Heart right ventricle (tissue), 16 donors: ENCODE measurements at regions not wholly inside any gene's neighbourhood (a gene's known extent, or its start where the extent isn't known, plus 50 kb on each side); places are given as distances from the start of the nearest gene placed in this dataset.

ENCODE experiments used
- ATAC-seq, 8 donors: fragments of 200-7000 bp; cut with Tn5 transposase; one replicate each; pipeline ENCODE4 v1.9.1; 2020; ENCODE audit warnings: mild to moderate bottlenecking in 8 of 8, moderate library complexity in 8 of 8, moderate number of reproducible peaks in 1 of 8
- DNase-seq, 2 donors: peaks; one replicate each; pipeline ENCODE4 v3.0.0-alpha.2; 2020
- H3K27ac ChIP-seq, 10 donors: fragments of 200-600 bp; sonication (generic) in 2 of 10; one replicate each; pipeline versions ENCODE4 v1.5.0 to v1.8.0; 2020 to 2022; ENCODE audit warnings: mild to moderate bottlenecking in 3 of 10
- H3K27me3 ChIP-seq, 7 donors: fragments of 200-600 bp; one replicate each; pipeline ENCODE4 v1.8.0; 2021 to 2022; ENCODE audit warnings: mild to moderate bottlenecking in 2 of 7
- H3K36me3 ChIP-seq, 9 donors: fragments of 200-600 bp; sonication (generic) in 1 of 9; one replicate each; pipeline versions ENCODE4 v1.5.0 to v1.8.0; 2020 to 2022; ENCODE audit warnings: mild to moderate bottlenecking in 2 of 9
- H3K4me1 ChIP-seq, 9 donors: fragments of 200-600 bp; sonication (generic) in 1 of 9; one replicate each; pipeline versions ENCODE4 v1.5.0 to v1.8.0; 2020 to 2022; ENCODE audit warnings: mild to moderate bottlenecking in 4 of 9
- H3K4me3 ChIP-seq, 10 donors: fragments of 200-600 bp; sonication (generic) in 2 of 10; one replicate each; pipeline versions ENCODE4 v1.5.0 to v1.8.0; 2020 to 2022; ENCODE audit warnings: mild to moderate bottlenecking in 7 of 10, moderate library complexity in 2 of 10
- H3K9me3 ChIP-seq, 11 donors: fragments of 200-600 bp in 10 of 11; sonication (generic) in 2 of 11; one replicate each; pipeline versions ENCODE4 v1.5.0 to v1.8.0; 2013 to 2022; ENCODE audit warnings: mild to moderate bottlenecking in 2 of 11, control low read depth in 1 of 11, moderate library complexity in 1 of 11
- CTCF ChIP-seq, 9 donors: fragments of 200-600 bp; sonication (generic) in 2 of 9; IDR thresholded peaks; one replicate each; pipeline versions ENCODE4 v1.5.0 to v1.8.0; 2021 to 2022; ENCODE audit warnings: antibody characterized with exemption in 9 of 9, mild to moderate bottlenecking in 5 of 9, moderate library complexity in 1 of 9
- WGBS, 2 donors: extraction: QIAGEN DNeasy Blood & Tissue Kit; methylation state at CpG; one replicate each; pipeline ENCODE4 v1.1.7; 2013; ENCODE audit warnings: inconsistent platforms in 1 of 2; 5-methylcytosine and 5-hydroxymethylcytosine counted together
- intact Hi-C, 10 donors: fragments of 100-400 bp; cut with DNase I; formaldehyde crosslinking; loops; one replicate each; pipeline versions ENCODE4 v1.11.1 to v1.14.2; 2022
- donor health status: Arrhythmogenic right ventricular cardiomyopathy.
- donor health status: ischemic (EF 13 %, LVEDD 7.1; RV severe dilation, severe dysfunction).
- donor health status: healthy with polysubstance abuse.
- donor health status: DM: no; HTN: yes; CAD: no.
- donor health status: DM: no; HTN: no; CAD: no.
- donor health status: ischemic (EF 25% LVEDD 6.9; RV normal size, moderate dysfunction).
- donor health status: ischemic (EF 25% LVEDD 5.7; RV mildly dilated, moderate dysfunction).
- donor health status: healthy.
- donor health status: DM: yes; HTN: yes; CAD: no.
- donor health status: Ischemic cardiomyopathy.
- donor health status: ischemic (EF 35%, LVEDD 5.7; RV mildly dilated, moderate dysfunction).
- donor health status: nonischemic (EF 11% LVEDD 7.7; RV severe dilation, severe dysfunction).
- donor health status: DM: yes; HTN: yes; CAD: no.
- donor health status: PGD.
- donor health status: ischemic (EF 29% LVEDD 5.4; RV normal size, mild dysfunction).
- donor health status: nonischemic (EF 23%, LVEDD 6.1; RV moderate dilation, normal function).

GRCh38 chr1:55916907-55917306 is 662.5 kb downstream of the PLPP3 start:
- intact Hi-C loops, result no loop called here
- Histone ChIP-seq H3K4me3 (no peak overlapping the region), H3K27ac (no peak overlapping the region), H3K9me3 (no peaks in the 10 kb centered on the region), H3K27me3 (no peaks in the 10 kb centered on the region), H3K4me1 (peaks cover 0 to 6% (median 0%) of the 10 kb centered on the region in 9 donors), H3K36me3 (no peaks in the 10 kb centered on the region)
- no peak for TF ChIP-seq CTCF (IDR thresholded peaks at IDR 0.05)
- WGBS, 2 donors, result 67 to 74% methylated on average over 3 of the region's 3 CpGs
- DNase-seq (no peak), ATAC-seq (no peak)

GRCh38 chr1:55916481-55916880 is 662.9 kb downstream of the PLPP3 start:
- Histone ChIP-seq H3K4me1 (peaks cover 0 to 6% (median 0%) of the 10 kb centered on the region in 9 donors), H3K9me3 (no peaks in the 10 kb centered on the region), H3K4me3 (no peak overlapping the region), H3K27ac (no peak overlapping the region), H3K36me3 (no peaks in the 10 kb centered on the region), H3K27me3 (no peaks in the 10 kb centered on the region)
- intact Hi-C loops, result no loop called here
- no peak for TF ChIP-seq CTCF (IDR thresholded peaks at IDR 0.05)
- DNase-seq (no peak), ATAC-seq (no peak)
- WGBS, 2 donors, result 35 to 38% methylated on average over 2 of the region's 2 CpGs

GRCh38 chr1:55913565-55913964 is 665.8 kb downstream of the PLPP3 start:
- Histone ChIP-seq H3K4me1 (peaks cover 0 to 6% (median 0%) of the 10 kb centered on the region in 9 donors), H3K36me3 (no peaks in the 10 kb centered on the region), H3K27ac (no peak overlapping the region), H3K9me3 (no peaks in the 10 kb centered on the region), H3K27me3 (no peaks in the 10 kb centered on the region), H3K4me3 (no peak overlapping the region)
- TF ChIP-seq CTCF (IDR thresholded peaks at IDR 0.05), result no peak
- intact Hi-C loops, result no loop called here
- DNase-seq (no peak), ATAC-seq (no peak)
- WGBS, 2 donors, result 98% methylated on average over 7 of the region's 7 CpGs

- Histone ChIP-seq H3K9me3 (no peaks in the 10 kb centered on the region), H3K4me1 (peaks cover 0 to 6% (median 0%) of the 10 kb centered on the region in 9 donors), H3K36me3 (no peaks in the 10 kb centered on the region), H3K4me3 (no peak overlapping the region), H3K27me3 (no peaks in the 10 kb centered on the region), H3K27ac (no peak overlapping the region)
- DNase-seq (no peak), ATAC-seq (no peak)
- 97 to 99% methylated on average over 6 of the region's 6 CpGs for WGBS, 2 donors
- no peak for TF ChIP-seq CTCF (IDR thresholded peaks at IDR 0.05)
- intact Hi-C loops, result no loop called here
Observed at GRCh38 chr1:55912438-55912837, 666.9 kb downstream of the PLPP3 start.
